HEK293T (cell line): ENCODE measurements at regions not wholly inside any gene's neighbourhood (a gene's known extent, or its start where the extent isn't known, plus 50 kb on each side); places are given as distances from the start of the nearest gene placed in this dataset.

Experiments used
- ELF4 ChIP-seq: fragments of 450-650 bp; IDR thresholded peaks from 2 replicates; pipeline ENCODE4 v1.6.1; 2017; ENCODE audit warnings: antibody characterized with exemption
- NFRKB ChIP-seq: fragments of 450-650 bp; IDR thresholded peaks from 2 replicates; pipeline ENCODE4 v1.6.1; 2016; ENCODE audit warnings: mild to moderate bottlenecking, moderate library complexity
- TF ChIP-seq, protein P1 (sequence below): fragments of 450-650 bp; IDR thresholded peaks from 2 replicates; pipeline ENCODE4 v1.6.1; 2016

DNA sequence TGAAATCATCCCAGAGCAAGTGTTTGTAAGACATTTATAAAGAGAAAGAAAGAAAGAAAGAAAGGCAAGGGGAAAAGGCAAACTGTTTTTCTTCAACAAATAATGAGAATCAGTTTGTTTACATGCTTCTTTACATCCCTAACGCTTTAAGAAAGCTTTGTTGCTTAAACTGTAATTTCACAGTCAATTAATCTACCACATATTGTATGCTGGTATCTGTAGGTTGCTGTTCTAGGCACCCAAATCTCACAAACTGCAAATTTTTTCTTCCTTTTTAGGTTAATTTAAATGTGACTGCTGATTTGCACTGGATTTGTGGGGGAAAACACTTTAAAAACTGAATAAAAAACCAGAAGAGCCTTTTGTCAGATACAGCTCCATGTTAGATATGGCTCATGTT is 384.2 kb downstream of the ATP23 start:
- TF ChIP-seq, protein P1, sequence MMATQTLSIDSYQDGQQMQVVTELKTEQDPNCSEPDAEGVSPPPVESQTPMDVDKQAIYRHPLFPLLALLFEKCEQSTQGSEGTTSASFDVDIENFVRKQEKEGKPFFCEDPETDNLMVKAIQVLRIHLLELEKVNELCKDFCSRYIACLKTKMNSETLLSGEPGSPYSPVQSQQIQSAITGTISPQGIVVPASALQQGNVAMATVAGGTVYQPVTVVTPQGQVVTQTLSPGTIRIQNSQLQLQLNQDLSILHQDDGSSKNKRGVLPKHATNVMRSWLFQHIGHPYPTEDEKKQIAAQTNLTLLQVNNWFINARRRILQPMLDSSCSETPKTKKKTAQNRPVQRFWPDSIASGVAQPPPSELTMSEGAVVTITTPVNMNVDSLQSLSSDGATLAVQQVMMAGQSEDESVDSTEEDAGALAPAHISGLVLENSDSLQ, result no peak
- TF ChIP-seq ELF4, result no peak
- no peak for TF ChIP-seq NFRKB
